Adrenal gland (tissue), 5 donors: ENCODE measurements at regions not wholly inside any gene's neighbourhood (a gene's known extent, or its start where the extent isn't known, plus 50 kb on each side); places are given as distances from the start of the nearest gene placed in this dataset.

Experiments used
- POLR2A ChIP-seq, 2 donors: fragments of 450-650 bp; IDR thresholded peaks; one replicate each; pipeline ENCODE4 v1.6.1; 2017; ENCODE audit warnings: antibody characterized with exemption in 2 of 2, mild to moderate bottlenecking in 2 of 2, moderate library complexity in 1 of 2
- TF ChIP-seq, protein P1 (sequence below), 6 experiments: fragments of 450-650 bp in 4 of 6; fragments of 200-600 bp in 2 of 6; sonication (generic) in 1 of 6; IDR thresholded peaks; 1 replicate in 5 of 6; 2 replicates in 1 of 6; pipeline versions ENCODE4 v1.5.1 to v1.8.0; 2016 to 2021; ENCODE audit warnings: antibody characterized with exemption in 6 of 6, mild to moderate bottlenecking in 2 of 6, moderate library complexity in 1 of 6
- donor health status: DM: no; HTN: no; CAD: no.

- TF ChIP-seq, protein P1, sequence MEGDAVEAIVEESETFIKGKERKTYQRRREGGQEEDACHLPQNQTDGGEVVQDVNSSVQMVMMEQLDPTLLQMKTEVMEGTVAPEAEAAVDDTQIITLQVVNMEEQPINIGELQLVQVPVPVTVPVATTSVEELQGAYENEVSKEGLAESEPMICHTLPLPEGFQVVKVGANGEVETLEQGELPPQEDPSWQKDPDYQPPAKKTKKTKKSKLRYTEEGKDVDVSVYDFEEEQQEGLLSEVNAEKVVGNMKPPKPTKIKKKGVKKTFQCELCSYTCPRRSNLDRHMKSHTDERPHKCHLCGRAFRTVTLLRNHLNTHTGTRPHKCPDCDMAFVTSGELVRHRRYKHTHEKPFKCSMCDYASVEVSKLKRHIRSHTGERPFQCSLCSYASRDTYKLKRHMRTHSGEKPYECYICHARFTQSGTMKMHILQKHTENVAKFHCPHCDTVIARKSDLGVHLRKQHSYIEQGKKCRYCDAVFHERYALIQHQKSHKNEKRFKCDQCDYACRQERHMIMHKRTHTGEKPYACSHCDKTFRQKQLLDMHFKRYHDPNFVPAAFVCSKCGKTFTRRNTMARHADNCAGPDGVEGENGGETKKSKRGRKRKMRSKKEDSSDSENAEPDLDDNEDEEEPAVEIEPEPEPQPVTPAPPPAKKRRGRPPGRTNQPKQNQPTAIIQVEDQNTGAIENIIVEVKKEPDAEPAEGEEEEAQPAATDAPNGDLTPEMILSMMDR (IDR thresholded peaks at IDR 0.05), result no peak
- TF ChIP-seq POLR2A (IDR thresholded peaks at IDR 0.05), result no peak
Measured at GRCh38 chr16:50469744-50470321, 78.4 kb upstream of the NKD1 start.
